HG03280 (cell line): ENCODE measurements at regions not wholly inside any gene's neighbourhood (a gene's known extent, or its start where the extent isn't known, plus 50 kb on each side); places are given as distances from the start of the nearest gene placed in this dataset.

Experiments
- ATAC-seq: cut with Tn5 transposase; IDR thresholded peaks from one replicate; pipeline ENCODE4 v1.9.1; 2021; ENCODE audit warnings: mild to moderate bottlenecking, moderate library complexity; ENCODE audit not compliant: unreplicated experiment

- ATAC-seq, result no peak
Measured at GRCh38 chr2:6683516-6683915, 182.2 kb downstream of the CMPK2 start.

- no peak for ATAC-seq
Measured at GRCh38 chr2:6685447-6685846, 180.3 kb downstream of the CMPK2 start.

GRCh38 chr2:6692056-6692455 is 173.7 kb downstream of the CMPK2 start:
- ATAC-seq, result no peak

GRCh38 chr2:6692819-6693218 is 172.9 kb downstream of the CMPK2 start:
- ATAC-seq, result no peak

GRCh38 chr2:6694555-6694954 is 171.2 kb downstream of the CMPK2 start:
- no peak for ATAC-seq

GRCh38 chr2:6700335-6700734 is 165.4 kb downstream of the CMPK2 start:
- no peak for ATAC-seq

- ATAC-seq, result no peak
Measured at GRCh38 chr2:6704077-6704476, 161.6 kb downstream of the CMPK2 start.

- ATAC-seq, result no peak
Measured at GRCh38 chr2:6721395-6721794, 144.3 kb downstream of the CMPK2 start.

- no peak for ATAC-seq
Measured at GRCh38 chr2:6722574-6722973, 143.1 kb downstream of the CMPK2 start.

- ATAC-seq, result no peak
Measured at GRCh38 chr2:6723865-6724604, 141.7 kb downstream of the CMPK2 start.

GRCh38 chr2:6724605-6725140 is 141.0 kb downstream of the CMPK2 start:
- ATAC-seq, result no peak

GRCh38 chr2:6728156-6728555 is 137.6 kb downstream of the CMPK2 start:
- no peak for ATAC-seq

GRCh38 chr2:6730003-6730402 is 135.7 kb downstream of the CMPK2 start:
- ATAC-seq, result no peak

GRCh38 chr2:6730649-6731532 is 134.8 kb downstream of the CMPK2 start:
- no peak for ATAC-seq

GRCh38 chr2:6739547-6739946 is 126.2 kb downstream of the CMPK2 start:
- ATAC-seq, result no peak

GRCh38 chr2:6741229-6741628 is 124.5 kb downstream of the CMPK2 start:
- ATAC-seq, result no peak

GRCh38 chr2:6744038-6744437 is 121.7 kb downstream of the CMPK2 start:
- no peak for ATAC-seq

GRCh38 chr2:6747433-6747832 is 118.3 kb downstream of the CMPK2 start:
- ATAC-seq, result no peak

- ATAC-seq, result no peak
Measured at GRCh38 chr2:6748406-6749067, 117.2 kb downstream of the CMPK2 start.

- ATAC-seq, result no peak
Measured at GRCh38 chr2:6749962-6750361, 115.7 kb downstream of the CMPK2 start.

- ATAC-seq, result no peak
Measured at GRCh38 chr2:6750411-6751158, 115.1 kb downstream of the CMPK2 start.
